Stimulated activated CD8-positive, alpha-beta memory T cell treated with anti-CD3 and anti-CD28 coated beads, Interleukin-12 subunit alpha, Interleukin-12 subunit beta, amount 100 ng/mL, for 4 hours (primary cell): ENCODE measurements at regions not wholly inside any gene's neighbourhood (a gene's known extent, or its start where the extent isn't known, plus 50 kb on each side); places are given as distances from the start of the nearest gene placed in this dataset.
"Not testable (repeated sequence)": the region's sequence is repeated elsewhere in the genome, so short reads cannot be mapped to it uniquely, and the experiment has no call there.

Experiments
- DNase-seq: peaks from one replicate; pipeline ENCODE4 v3.0.0-alpha.2; 2020; ENCODE audit warnings: low read depth

DNA sequence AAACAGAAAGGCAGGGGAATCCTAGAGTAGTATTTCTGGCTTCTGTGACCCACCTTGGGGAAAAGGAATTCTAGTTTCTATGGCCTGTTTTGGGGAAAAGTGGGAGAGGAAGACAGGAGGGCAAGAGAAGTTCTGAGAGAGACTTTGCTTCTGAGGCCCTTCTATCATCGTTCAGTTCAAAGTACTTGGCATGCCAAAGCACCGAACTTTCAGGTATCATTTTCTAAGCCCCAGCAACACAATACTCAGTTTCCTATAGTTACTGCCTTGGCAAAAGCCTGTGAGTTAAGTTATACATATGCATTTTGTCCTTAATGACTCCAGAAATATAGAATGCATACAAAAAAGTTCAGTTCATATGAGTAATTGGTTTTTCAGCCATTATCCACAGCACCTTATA is 74.1 kb upstream of the CHD2 start:
- DNase-seq = no peak

DNA sequence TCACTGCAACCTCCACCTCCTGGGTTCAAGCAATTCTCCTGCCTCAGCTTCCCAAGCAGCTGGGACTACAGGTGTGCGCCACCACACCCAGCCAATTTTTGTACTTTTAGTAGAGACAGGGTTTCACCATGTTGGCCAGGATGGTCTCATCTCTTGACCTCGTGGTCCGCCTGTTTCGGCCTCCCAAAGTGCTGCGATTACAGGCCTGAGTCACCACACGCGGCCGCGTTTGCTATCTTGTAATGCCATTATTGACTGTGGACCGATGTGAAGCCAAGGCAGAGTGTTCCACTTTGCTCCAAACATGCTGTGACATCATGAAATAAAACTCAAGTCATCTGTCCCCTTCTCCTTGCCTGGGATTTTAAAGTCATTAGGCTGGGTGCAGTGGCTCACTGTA is 72.1 kb upstream of the CHD2 start:
- DNase-seq = not testable (repeated sequence)

- no peak for DNase-seq
Measured at GRCh38 chr15:92829875-92830274, 70.2 kb upstream of the CHD2 start.

GRCh38 chr15:92831336-92831654 is 68.8 kb upstream of the CHD2 start:
- no peak for DNase-seq

DNA sequence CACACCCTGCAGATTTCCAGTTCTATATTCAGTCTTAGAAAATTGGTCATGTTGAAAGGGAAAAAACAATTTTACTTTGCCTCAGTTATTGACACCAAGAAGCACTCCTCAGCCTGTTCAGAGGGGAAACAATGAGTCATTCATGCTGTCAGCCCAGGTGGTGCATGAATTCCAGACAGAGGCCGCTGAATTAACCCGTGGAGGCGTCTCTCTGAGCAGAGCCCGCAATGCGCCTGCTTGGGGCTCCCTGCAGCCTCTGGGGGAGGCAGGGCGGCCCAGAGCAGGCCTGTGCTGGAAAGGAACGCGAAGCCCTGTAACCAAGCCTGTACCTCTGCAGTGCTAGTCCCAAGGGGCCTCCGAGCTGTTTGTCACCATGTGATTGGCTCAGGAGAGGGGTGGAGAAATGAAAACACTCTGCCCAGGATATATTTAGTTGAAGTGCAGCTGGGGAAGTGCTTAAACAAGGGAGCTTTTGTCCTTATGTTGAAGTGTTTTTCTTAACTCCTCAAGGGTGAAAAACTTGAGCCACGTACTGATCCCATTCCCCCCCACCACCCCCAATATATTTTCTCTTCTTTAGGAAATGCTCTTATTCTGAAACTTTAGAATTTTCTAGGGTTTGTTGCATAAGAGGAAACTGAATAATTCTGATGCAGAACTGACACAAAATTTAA is 68.3 kb upstream of the CHD2 start:
- DNase-seq = peak; percentile 72

GRCh38 chr15:92833106-92833433 is 67.1 kb upstream of the CHD2 start:
- DNase-seq = no peak

GRCh38 chr15:92833493-92834271 is 66.4 kb upstream of the CHD2 start:
- no peak for DNase-seq

DNA sequence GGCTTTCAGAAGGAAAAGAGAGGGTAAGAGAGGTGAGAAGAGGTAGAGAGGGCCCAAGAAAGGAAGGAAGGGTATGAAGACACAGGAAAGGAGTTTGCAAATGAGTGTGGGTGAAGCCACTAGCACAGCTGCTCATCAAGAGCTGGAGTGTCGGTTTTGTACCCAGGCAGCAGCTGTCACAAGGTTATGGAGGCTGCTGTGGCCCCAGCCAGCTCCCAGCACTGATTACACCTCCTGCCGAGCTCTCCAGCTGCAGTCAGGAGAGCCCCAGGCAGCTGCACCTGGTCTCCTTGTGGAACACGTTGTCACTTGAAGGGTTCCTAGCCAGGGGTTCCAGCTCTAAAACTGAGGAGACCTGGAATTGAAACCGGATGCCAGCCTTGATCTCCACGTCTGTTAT is 60.4 kb upstream of the CHD2 start:
- DNase-seq = no peak

GRCh38 chr15:92840149-92840548 is 60.0 kb upstream of the CHD2 start:
- DNase-seq = no peak

- DNase-seq = no peak
Measured at GRCh38 chr15:92843326-92843725, 56.8 kb upstream of the CHD2 start.

GRCh38 chr15:92843814-92844213 is 56.3 kb upstream of the CHD2 start:
- no peak for DNase-seq

- DNase-seq = no peak
Measured at GRCh38 chr15:92845126-92845508, 55.0 kb upstream of the CHD2 start.

DNA sequence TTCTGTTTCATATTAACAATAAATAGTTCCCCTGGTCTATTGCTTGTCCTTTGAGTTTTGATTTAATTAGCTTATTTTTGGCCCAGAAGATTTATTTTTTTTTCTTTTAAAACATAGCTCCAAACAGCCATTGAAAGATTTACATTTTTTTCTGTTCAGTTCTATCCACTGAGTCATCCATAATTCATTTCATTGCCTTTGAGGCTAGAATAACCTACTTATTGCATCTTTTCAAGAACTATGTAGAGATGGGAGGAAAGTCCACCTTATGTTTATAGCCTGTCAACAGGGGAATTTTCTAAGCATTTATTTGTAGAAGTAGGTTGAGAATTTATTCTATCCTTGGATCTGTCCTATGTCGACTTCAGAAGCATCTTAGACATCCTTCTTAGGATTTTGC is 53.4 kb upstream of the CHD2 start:
- no peak for DNase-seq

GRCh38 chr15:92847841-92848240 is 52.3 kb upstream of the CHD2 start:
- no peak for DNase-seq

DNA sequence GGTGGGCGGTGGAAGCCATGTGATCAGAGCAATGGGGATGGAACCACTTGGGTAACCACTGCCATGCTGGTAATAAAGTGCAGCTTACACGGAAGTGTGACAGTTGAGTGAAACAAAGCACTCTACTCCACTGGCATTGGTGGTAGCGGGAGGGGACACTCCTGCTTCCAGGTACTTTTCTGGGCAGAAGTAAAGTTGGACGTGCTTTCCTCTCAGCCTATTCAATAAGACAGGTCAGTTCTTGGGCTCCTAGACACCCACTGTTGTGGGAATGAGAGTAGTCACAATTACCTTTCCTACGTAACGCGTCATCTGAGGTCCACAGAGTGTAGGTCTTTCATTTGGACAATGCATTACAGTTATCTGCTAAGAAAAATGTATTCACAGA is 51.7 kb upstream of the CHD2 start:
- DNase-seq = no peak

DNA sequence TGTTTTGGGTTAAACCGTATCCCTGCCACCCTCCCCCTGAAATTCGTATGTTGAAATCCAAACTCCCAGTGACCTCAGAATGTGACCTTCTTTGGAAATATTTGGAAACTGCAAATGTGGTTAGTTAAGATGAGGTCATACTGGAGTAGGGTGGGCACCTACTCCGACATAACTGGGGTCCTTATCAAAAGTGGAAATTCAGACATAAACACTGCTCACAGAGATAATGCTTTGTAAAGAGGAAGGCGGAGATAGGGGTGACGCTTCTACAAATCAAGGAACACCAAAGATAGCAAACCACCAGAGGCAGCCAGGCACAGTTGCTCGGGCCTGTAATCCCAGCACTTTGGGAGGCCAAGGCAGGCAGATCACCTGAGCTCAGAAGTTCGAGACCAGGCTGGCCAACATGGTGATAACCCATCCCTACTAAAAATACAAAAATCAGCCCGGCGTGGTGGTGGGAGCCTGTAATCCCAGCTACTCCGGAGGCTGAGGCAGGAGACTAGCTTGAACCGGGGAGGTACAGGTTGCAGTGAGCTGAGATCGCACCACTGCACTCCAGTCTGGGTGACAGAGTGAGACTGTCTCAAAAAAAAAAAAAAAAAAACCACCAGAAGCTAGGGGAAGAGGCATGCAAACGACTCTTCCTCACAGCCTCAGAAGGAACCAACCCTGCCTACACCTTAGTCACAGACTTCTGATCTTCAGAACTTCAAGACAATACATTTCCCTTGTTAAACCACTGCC is 51.1 kb upstream of the CHD2 start:
- no peak for DNase-seq

DNA sequence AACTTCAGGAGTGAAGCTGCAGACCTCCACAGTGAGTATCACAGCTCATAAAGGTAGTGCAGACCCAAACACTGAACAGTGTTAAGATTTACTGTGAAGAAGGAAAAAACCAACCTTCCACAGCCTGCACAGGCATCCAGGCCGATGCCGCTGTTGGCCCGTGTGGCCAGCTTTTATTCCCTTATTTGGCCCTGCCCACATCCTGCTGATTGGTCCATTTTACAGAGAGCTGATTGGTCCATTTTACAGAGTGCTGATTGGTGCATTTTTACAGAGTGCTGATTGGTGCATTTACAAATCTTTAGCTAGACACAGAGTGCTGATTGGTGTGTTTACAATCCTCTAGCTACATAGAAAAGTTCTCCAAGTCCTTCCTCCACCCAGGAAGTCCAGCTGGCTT is 49.9 kb upstream of the CHD2 start:
- not testable (repeated sequence) for DNase-seq
